ENCODE measurements at regions not wholly inside any gene's neighbourhood (a gene's known extent, or its start where the extent isn't known, plus 50 kb on each side); places are given as distances from the start of the nearest gene placed in this dataset.
"Not testable (repeated sequence)": the region's sequence is repeated elsewhere in the genome, so short reads cannot be mapped to it uniquely, and the experiment has no call there.

DNA sequence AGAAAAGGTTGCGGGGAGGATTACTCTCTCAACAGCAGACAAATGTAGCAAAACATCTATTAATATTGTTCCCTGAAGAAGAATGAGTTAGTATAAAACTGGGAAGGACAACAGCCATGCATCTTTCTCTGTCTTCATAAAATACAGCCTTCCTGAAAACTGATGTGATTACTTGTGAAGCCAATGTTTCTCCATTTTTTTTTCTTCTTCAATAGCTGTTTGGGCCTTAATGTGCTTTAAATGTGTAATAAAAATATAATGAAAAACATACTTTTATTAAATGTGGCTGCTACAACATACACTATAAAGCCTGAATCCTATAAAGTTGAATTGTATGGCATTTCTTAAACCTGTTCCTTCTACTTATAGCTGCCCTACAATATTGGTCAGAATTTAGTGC is 146.3 kb upstream of the LMCD1 start:
- ChIA-PET CTCF (no interaction called here), POLR2A (ENCODE audit: unreplicated experiment) (no interaction called here)
- intact Hi-C loops (cut with micrococcal nuclease) = no loop called here
- Histone ChIP-seq H2BK20ac (ENCODE audit: low read depth, low read length) (no peak overlapping the region), H4K20me1 (ENCODE audit: insufficient read depth, low read length) (no peaks in the 10 kb centered on the region), H3K9ac (ENCODE audit: low read depth, low read length) (no peak overlapping the region), H2BK15ac (ENCODE audit: low read depth, low read length) (no peak overlapping the region), H2AK9ac (replicated peaks; ENCODE audit: low read depth, low read length, poor library complexity) (no peak overlapping the region), H2AK5ac (ENCODE audit: low read depth, low read length) (no peak overlapping the region), H3K36me3 (ENCODE audit: control insufficient read depth, insufficient read depth, low read length) (no peaks in the 10 kb centered on the region), H3K9me3 (ENCODE audit: control insufficient read depth, insufficient read depth, low read length) (no peaks in the 10 kb centered on the region), H3K4ac (ENCODE audit: low read depth, low read length) (no peak overlapping the region), H3K79me1 (ENCODE audit: low read depth in 1 of 2, low read length in 2 of 2) (no peaks in the 10 kb centered on the region), H3K23ac (ENCODE audit: low read depth, low read length) (no peak overlapping the region), H3K56ac (ENCODE audit: extremely low read depth, insufficient read depth, low read length) (no peak overlapping the region), H3K9me1 (ENCODE audit: insufficient read depth, low read length) (no peaks in the 10 kb centered on the region), H2BK120ac (ENCODE audit: low read depth, low read length) (no peak overlapping the region), H4K5ac (ENCODE audit: low read depth, low read length) (no peak overlapping the region), H3K27me3 (ENCODE audit: control insufficient read depth, insufficient read depth, low read length) (no peaks in the 10 kb centered on the region), H3K4me3 (ENCODE audit: insufficient read depth, low read depth, low read length) (no peak overlapping the region), H2BK5ac (ENCODE audit: low read depth, low read length, poor library complexity, severe bottlenecking) (no peak overlapping the region), H4K8ac (ENCODE audit: low read depth in 2 of 2, low read length in 2 of 2) (no peak overlapping the region), H4K91ac (ENCODE audit: insufficient read depth, low read depth, low read length) (no peak overlapping the region), H3K4me1 (ENCODE audit: control insufficient read depth, insufficient read depth, low read length) (no peaks in the 10 kb centered on the region), H3K4me2 (ENCODE audit: low read depth, low read length) (no peak overlapping the region), H3K27ac (ENCODE audit: insufficient read depth, low read length) (no peak overlapping the region), H2AFZ (replicated peaks; ENCODE audit: low read length, poor library complexity) (no peak overlapping the region), H3K14ac (replicated peaks; ENCODE audit: low read depth, low read length) (no peak overlapping the region), H3K18ac (ENCODE audit: low read depth, low read length) (no peak overlapping the region)
- in situ Hi-C loops (cut with MboI; ENCODE audit: low sequenced_read_pairs) = no loop called here
- TF ChIP-seq, protein P1, sequence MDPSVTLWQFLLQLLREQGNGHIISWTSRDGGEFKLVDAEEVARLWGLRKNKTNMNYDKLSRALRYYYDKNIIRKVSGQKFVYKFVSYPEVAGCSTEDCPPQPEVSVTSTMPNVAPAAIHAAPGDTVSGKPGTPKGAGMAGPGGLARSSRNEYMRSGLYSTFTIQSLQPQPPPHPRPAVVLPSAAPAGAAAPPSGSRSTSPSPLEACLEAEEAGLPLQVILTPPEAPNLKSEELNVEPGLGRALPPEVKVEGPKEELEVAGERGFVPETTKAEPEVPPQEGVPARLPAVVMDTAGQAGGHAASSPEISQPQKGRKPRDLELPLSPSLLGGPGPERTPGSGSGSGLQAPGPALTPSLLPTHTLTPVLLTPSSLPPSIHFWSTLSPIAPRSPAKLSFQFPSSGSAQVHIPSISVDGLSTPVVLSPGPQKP (IDR thresholded peaks at IDR 0.05; ENCODE audit: borderline replicate concordance, low read depth, low read length) = no peak
- TF ChIP-seq, protein P2, sequence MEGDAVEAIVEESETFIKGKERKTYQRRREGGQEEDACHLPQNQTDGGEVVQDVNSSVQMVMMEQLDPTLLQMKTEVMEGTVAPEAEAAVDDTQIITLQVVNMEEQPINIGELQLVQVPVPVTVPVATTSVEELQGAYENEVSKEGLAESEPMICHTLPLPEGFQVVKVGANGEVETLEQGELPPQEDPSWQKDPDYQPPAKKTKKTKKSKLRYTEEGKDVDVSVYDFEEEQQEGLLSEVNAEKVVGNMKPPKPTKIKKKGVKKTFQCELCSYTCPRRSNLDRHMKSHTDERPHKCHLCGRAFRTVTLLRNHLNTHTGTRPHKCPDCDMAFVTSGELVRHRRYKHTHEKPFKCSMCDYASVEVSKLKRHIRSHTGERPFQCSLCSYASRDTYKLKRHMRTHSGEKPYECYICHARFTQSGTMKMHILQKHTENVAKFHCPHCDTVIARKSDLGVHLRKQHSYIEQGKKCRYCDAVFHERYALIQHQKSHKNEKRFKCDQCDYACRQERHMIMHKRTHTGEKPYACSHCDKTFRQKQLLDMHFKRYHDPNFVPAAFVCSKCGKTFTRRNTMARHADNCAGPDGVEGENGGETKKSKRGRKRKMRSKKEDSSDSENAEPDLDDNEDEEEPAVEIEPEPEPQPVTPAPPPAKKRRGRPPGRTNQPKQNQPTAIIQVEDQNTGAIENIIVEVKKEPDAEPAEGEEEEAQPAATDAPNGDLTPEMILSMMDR (conservative IDR thresholded peaks at IDR 0.05; ENCODE audit: low read depth, low read length) = no peak
- no peak for TF ChIP-seq MAFK (IDR thresholded peaks at IDR 0.05; ENCODE audit: low read depth, low read length)
- dilution Hi-C loops (cut with HindIII; ENCODE audit: low sequenced_read_pairs, unreplicated experiment) = no loop called here
- ATAC-seq (ENCODE audit: low read depth) (no peak), DNase-seq (no peak)
- no CpG with 5 or more reads among the region's 1 CpG for WGBS, 2 experiments (ENCODE audit: extremely low coverage in 2 of 2, insufficient read length in 1 of 2)
- BruUV-seq (replicated peaks) = no TSS peak

DNA sequence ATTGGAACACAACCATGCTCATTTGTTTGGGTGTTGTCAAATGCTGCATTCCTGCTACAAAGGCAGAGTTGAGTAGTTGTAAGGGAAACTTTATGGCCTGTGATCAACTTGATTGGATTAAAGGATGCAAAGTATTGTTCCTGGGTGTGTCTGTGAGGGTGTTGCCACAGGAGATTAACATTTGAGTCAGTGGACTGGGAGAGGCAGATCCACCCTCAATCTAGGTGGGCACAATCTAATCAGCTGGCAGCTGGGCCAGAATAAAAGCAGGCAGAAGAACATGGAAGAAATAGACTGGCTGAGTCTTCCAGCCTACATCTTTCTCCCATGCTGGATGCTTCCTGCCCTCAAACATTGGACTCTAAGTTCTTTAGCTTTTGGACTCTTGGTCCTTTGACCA is 145.6 kb upstream of the LMCD1 start:
- H4K5ac ChIP-seq (ENCODE audit: low read depth, low read length); CTCF ChIA-PET; H3K36me3 ChIP-seq (ENCODE audit: control insufficient read depth, insufficient read depth, low read length); H4K20me1 ChIP-seq (ENCODE audit: insufficient read depth, low read length); H3K56ac ChIP-seq (ENCODE audit: extremely low read depth, insufficient read depth, low read length); H3K18ac ChIP-seq (ENCODE audit: low read depth, low read length); H2BK20ac ChIP-seq (ENCODE audit: low read depth, low read length); dilution Hi-C loops (cut with HindIII; ENCODE audit: low sequenced_read_pairs, unreplicated experiment); H3K4ac ChIP-seq (ENCODE audit: low read depth, low read length); H2AK5ac ChIP-seq (ENCODE audit: low read depth, low read length); H3K27me3 ChIP-seq (ENCODE audit: control insufficient read depth, insufficient read depth, low read length); H2BK120ac ChIP-seq (ENCODE audit: low read depth, low read length); H3K27ac ChIP-seq (ENCODE audit: insufficient read depth, low read length); H3K23ac ChIP-seq (ENCODE audit: low read depth, low read length); H2BK5ac ChIP-seq (ENCODE audit: low read depth, low read length, poor library complexity, severe bottlenecking); POLR2A ChIA-PET (ENCODE audit: unreplicated experiment); H2AK9ac ChIP-seq (replicated peaks; ENCODE audit: low read depth, low read length, poor library complexity); H3K4me3 ChIP-seq (ENCODE audit: insufficient read depth, low read depth, low read length); H4K91ac ChIP-seq (ENCODE audit: insufficient read depth, low read depth, low read length); H4K8ac ChIP-seq (ENCODE audit: low read depth in 2 of 2, low read length in 2 of 2); H3K9ac ChIP-seq (ENCODE audit: low read depth, low read length); H3K79me1 ChIP-seq (ENCODE audit: low read depth in 1 of 2, low read length in 2 of 2); H3K9me1 ChIP-seq (ENCODE audit: insufficient read depth, low read length); H3K4me1 ChIP-seq (ENCODE audit: control insufficient read depth, insufficient read depth, low read length); H3K4me2 ChIP-seq (ENCODE audit: low read depth, low read length); H3K9me3 ChIP-seq (ENCODE audit: control insufficient read depth, insufficient read depth, low read length); ATAC-seq (ENCODE audit: low read depth); BruUV-seq (replicated peaks); intact Hi-C loops (cut with micrococcal nuclease); in situ Hi-C loops (cut with MboI; ENCODE audit: low sequenced_read_pairs); H3K14ac ChIP-seq (replicated peaks; ENCODE audit: low read depth, low read length); H2BK15ac ChIP-seq (ENCODE audit: low read depth, low read length); H2AFZ ChIP-seq (replicated peaks; ENCODE audit: low read length, poor library complexity); DNase-seq: not testable (repeated sequence)

Measured in IMR-90 (cell line).